Central memory CD8-positive, alpha-beta T cell (primary cell): ENCODE measurements at regions not wholly inside any gene's neighbourhood (a gene's known extent, or its start where the extent isn't known, plus 50 kb on each side); places are given as distances from the start of the nearest gene placed in this dataset.
A peak's percentile ranks its signal among the peaks of the same experiment; 100 is the strongest.
"Not testable (repeated sequence)": the region's sequence is repeated elsewhere in the genome, so short reads cannot be mapped to it uniquely, and the experiment has no call there.

Experiments
- ATAC-seq: fragments of 150-1000 bp; cut with Tn5 transposase; replicated peaks from 2 replicates; pipeline ENCODE4 v1.10.0; 2022; ENCODE audit warnings: mild to moderate bottlenecking, moderate FRiP score, moderate number of reproducible peaks; ENCODE audit not compliant: poor library complexity, severe bottlenecking; ENCODE audit errors: extremely low read depth
- DNase-seq, 2 donors: peaks; one replicate each; pipeline ENCODE4 v3.0.0; 2021; ENCODE audit warnings: low spot score in 2 of 2
- H3K27ac Mint-ChIP-seq: one replicate; pipeline ENCODE4 v1.8.0; 2022; ENCODE audit warnings: low read depth, mild to moderate bottlenecking, moderate library complexity, mixed read lengths
- H3K27me3 Mint-ChIP-seq: one replicate; pipeline ENCODE4 v1.8.0; 2022; ENCODE audit warnings: mixed read lengths
- H3K36me3 Mint-ChIP-seq: one replicate; pipeline ENCODE4 v1.8.0; 2022; ENCODE audit warnings: mild to moderate bottlenecking, moderate library complexity, mixed read lengths; ENCODE audit not compliant: insufficient read depth
- H3K4me1 Mint-ChIP-seq: one replicate; pipeline ENCODE4 v1.8.0; 2022; ENCODE audit warnings: mixed read lengths
- H3K4me3 Mint-ChIP-seq: one replicate; pipeline ENCODE4 v1.8.0; 2022; ENCODE audit warnings: mild to moderate bottlenecking, moderate library complexity, mixed read lengths
- H3K9me3 Mint-ChIP-seq: one replicate; pipeline ENCODE4 v1.8.0; 2022; ENCODE audit warnings: mixed read lengths

- no peaks in the 10 kb centered on the region for H3K4me1 Mint-ChIP-seq
- H3K9me3 Mint-ChIP-seq = no peaks in the 10 kb centered on the region
- no peak overlapping the region for H3K27ac Mint-ChIP-seq
- ATAC-seq = no peak
- no peaks in the 10 kb centered on the region for H3K36me3 Mint-ChIP-seq
- DNase-seq = no peak
- H3K27me3 Mint-ChIP-seq = peaks cover 68% of the 10 kb centered on the region
- H3K4me3 Mint-ChIP-seq = no peak overlapping the region
Measured at GRCh38 chr2:238765590-238765989, 82.3 kb upstream of the TWIST2 start.

GRCh38 chr2:238771218-238771617 lies 76.7 kb upstream of the TWIST2 start:
- Mint-ChIP-seq H3K27me3 (peaks cover 83% of the 10 kb centered on the region), H3K36me3 (peaks cover 3% of the 10 kb centered on the region), H3K9me3 (no peaks in the 10 kb centered on the region), H3K27ac (no peak overlapping the region), H3K4me3 (no peak overlapping the region), H3K4me1 (no peaks in the 10 kb centered on the region)
- DNase-seq = no peak
- ATAC-seq = no peak

GRCh38 chr2:238771639-238772038 lies 76.2 kb upstream of the TWIST2 start:
- no peak for ATAC-seq
- H3K36me3 Mint-ChIP-seq = peaks cover 3% of the 10 kb centered on the region
- no peaks in the 10 kb centered on the region for H3K9me3 Mint-ChIP-seq
- no peaks in the 10 kb centered on the region for H3K4me1 Mint-ChIP-seq
- no peak overlapping the region for H3K27ac Mint-ChIP-seq
- no peak for DNase-seq
- no peak overlapping the region for H3K4me3 Mint-ChIP-seq
- H3K27me3 Mint-ChIP-seq = peaks cover 79% of the 10 kb centered on the region

- H3K27ac Mint-ChIP-seq = no peak overlapping the region
- no peak for ATAC-seq
- no peaks in the 10 kb centered on the region for H3K4me1 Mint-ChIP-seq
- no peak overlapping the region for H3K4me3 Mint-ChIP-seq
- DNase-seq = no peak
- H3K27me3 Mint-ChIP-seq = peaks cover 73% of the 10 kb centered on the region
- peaks cover 3% of the 10 kb centered on the region for H3K36me3 Mint-ChIP-seq
- no peaks in the 10 kb centered on the region for H3K9me3 Mint-ChIP-seq
Measured at GRCh38 chr2:238772635-238773297, 75.1 kb upstream of the TWIST2 start.

GRCh38 chr2:238773472-238773871 lies 74.4 kb upstream of the TWIST2 start:
- DNase-seq = no peak
- Mint-ChIP-seq H3K4me3 (no peak overlapping the region), H3K27me3 (peaks cover 69% of the 10 kb centered on the region), H3K27ac (no peak overlapping the region), H3K36me3 (peaks cover 3% of the 10 kb centered on the region), H3K9me3 (no peaks in the 10 kb centered on the region), H3K4me1 (no peaks in the 10 kb centered on the region)
- ATAC-seq = no peak

GRCh38 chr2:238774071-238774470 lies 73.8 kb upstream of the TWIST2 start:
- H3K27me3 Mint-ChIP-seq = peaks cover 63% of the 10 kb centered on the region
- H3K4me3 Mint-ChIP-seq = no peak overlapping the region
- no peaks in the 10 kb centered on the region for H3K4me1 Mint-ChIP-seq
- no peak for ATAC-seq
- peak overlapping the region; percentile 7 for H3K27ac Mint-ChIP-seq
- no peak for DNase-seq
- H3K36me3 Mint-ChIP-seq = peaks cover 3% of the 10 kb centered on the region
- H3K9me3 Mint-ChIP-seq = no peaks in the 10 kb centered on the region

- DNase-seq (no peak), ATAC-seq (no peak)
- no peak overlapping the region for H3K27ac Mint-ChIP-seq
- H3K4me1 Mint-ChIP-seq = no peaks in the 10 kb centered on the region
- no peaks in the 10 kb centered on the region for H3K9me3 Mint-ChIP-seq
- H3K4me3 Mint-ChIP-seq = no peak overlapping the region
- H3K36me3 Mint-ChIP-seq = peaks cover 3% of the 10 kb centered on the region
- peaks cover 54% of the 10 kb centered on the region for H3K27me3 Mint-ChIP-seq
Measured at GRCh38 chr2:238774980-238775509, 72.8 kb upstream of the TWIST2 start.

- peaks cover 49% of the 10 kb centered on the region for H3K27me3 Mint-ChIP-seq
- no peaks in the 10 kb centered on the region for H3K4me1 Mint-ChIP-seq
- DNase-seq (no peak), ATAC-seq (no peak)
- H3K27ac Mint-ChIP-seq = no peak overlapping the region
- H3K36me3 Mint-ChIP-seq = peaks cover 3% of the 10 kb centered on the region
- H3K4me3 Mint-ChIP-seq = no peak overlapping the region
- H3K9me3 Mint-ChIP-seq = no peaks in the 10 kb centered on the region
Measured at GRCh38 chr2:238775591-238775990, 72.3 kb upstream of the TWIST2 start.

GRCh38 chr2:238776003-238776760 lies 71.7 kb upstream of the TWIST2 start:
- Mint-ChIP-seq H3K4me1 (no peaks in the 10 kb centered on the region), H3K27ac (no peak overlapping the region), H3K4me3 (no peak overlapping the region), H3K27me3 (peaks cover 53% of the 10 kb centered on the region), H3K36me3 (peaks cover 3% of the 10 kb centered on the region), H3K9me3 (no peaks in the 10 kb centered on the region)
- ATAC-seq = no peak
- DNase-seq = no peak

GRCh38 chr2:238776761-238777046 lies 71.2 kb upstream of the TWIST2 start:
- H3K27me3 Mint-ChIP-seq = peaks cover 53% of the 10 kb centered on the region
- not testable (repeated sequence) for DNase-seq, H3K36me3 Mint-ChIP-seq, H3K9me3 Mint-ChIP-seq, H3K27ac Mint-ChIP-seq, ATAC-seq, H3K4me1 Mint-ChIP-seq, H3K4me3 Mint-ChIP-seq

- ATAC-seq (no peak), DNase-seq (no peak)
- Mint-ChIP-seq H3K4me3 (no peak overlapping the region), H3K27ac (no peak overlapping the region), H3K9me3 (no peaks in the 10 kb centered on the region), H3K36me3 (peaks cover 3% of the 10 kb centered on the region), H3K4me1 (no peaks in the 10 kb centered on the region), H3K27me3 (peaks cover 53% of the 10 kb centered on the region)
Measured at GRCh38 chr2:238777369-238778067, 70.4 kb upstream of the TWIST2 start.

- Mint-ChIP-seq H3K27me3 (peaks cover 73% of the 10 kb centered on the region), H3K4me1 (peaks cover 4% of the 10 kb centered on the region), H3K9me3 (no peaks in the 10 kb centered on the region), H3K36me3 (peaks cover 2% of the 10 kb centered on the region), H3K27ac (no peak overlapping the region), H3K4me3 (no peak overlapping the region)
- no peak for ATAC-seq
- no peak for DNase-seq
Measured at GRCh38 chr2:238784671-238785527, 63.0 kb upstream of the TWIST2 start.
